ENCODE measurements at regions not wholly inside any gene's neighbourhood (a gene's known extent, or its start where the extent isn't known, plus 50 kb on each side); places are given as distances from the start of the nearest gene placed in this dataset.

GRCh38 chr4:11097725-11098124 is 331.0 kb downstream of the HS3ST1 start:
- Histone ChIP-seq H3K36me3 (ENCODE audit: low read depth) (no peaks in the 10 kb centered on the region), H3K9me3 (no peaks in the 10 kb centered on the region), H3K4me1 (ENCODE audit: low read depth) (no peaks in the 10 kb centered on the region), H3K4me3 (no peak overlapping the region)
- ATAC-seq: no peak
- no peak for DNase-seq
- intact Hi-C loops (cut with DNase I, micrococcal nuclease): no loop called here
- no peak for TF ChIP-seq CTCF (IDR thresholded peaks at IDR 0.05)

GRCh38 chr4:11081006-11081405 is 347.7 kb downstream of the HS3ST1 start:
- Histone ChIP-seq H3K36me3 (ENCODE audit: low read depth) (no peaks in the 10 kb centered on the region), H3K4me3 (no peak overlapping the region), H3K9me3 (no peaks in the 10 kb centered on the region), H3K4me1 (ENCODE audit: low read depth) (no peaks in the 10 kb centered on the region)
- no peak for DNase-seq
- no peak for ATAC-seq
- intact Hi-C loops (cut with DNase I, micrococcal nuclease): no loop called here
- no peak for TF ChIP-seq CTCF (IDR thresholded peaks at IDR 0.05)

- no peak for ATAC-seq
Measured at GRCh38 chr4:11079171-11079570, 349.5 kb downstream of the HS3ST1 start.

GRCh38 chr4:11074581-11075241 is 354.0 kb downstream of the HS3ST1 start:
- DNase-seq (peak in 1 of 3 donors; percentile 6), ATAC-seq (peak; percentile 51)
- H3K36me3 ChIP-seq (ENCODE audit: low read depth): no peaks in the 10 kb centered on the region
- TF ChIP-seq CTCF (IDR thresholded peaks at IDR 0.05): no peak
- no peak overlapping the region for H3K4me3 ChIP-seq
- intact Hi-C loops (cut with DNase I, micrococcal nuclease): no loop called here
- H3K4me1 ChIP-seq (ENCODE audit: low read depth): no peaks in the 10 kb centered on the region
- H3K9me3 ChIP-seq: no peaks in the 10 kb centered on the region

More at GRCh38 chr4:11079171-11079570, 349.5 kb downstream of the HS3ST1 start:
- TF ChIP-seq CTCF (IDR thresholded peaks at IDR 0.05): no peak
- Histone ChIP-seq H3K36me3 (ENCODE audit: low read depth) (no peaks in the 10 kb centered on the region), H3K4me3 (no peak overlapping the region), H3K9me3 (no peaks in the 10 kb centered on the region), H3K4me1 (ENCODE audit: low read depth) (no peaks in the 10 kb centered on the region)
- DNase-seq: no peak
- intact Hi-C loops (cut with DNase I, micrococcal nuclease): no loop called here

GRCh38 chr4:11073621-11074051 is 355.1 kb downstream of the HS3ST1 start:
- no peaks in the 10 kb centered on the region for H3K36me3 ChIP-seq (ENCODE audit: low read depth)
- intact Hi-C loops (cut with DNase I, micrococcal nuclease): no loop called here
- H3K4me3 ChIP-seq: no peak overlapping the region
- ATAC-seq (peak; percentile 83), DNase-seq (peak in 1 of 3 donors; percentile 34)
- H3K9me3 ChIP-seq: no peaks in the 10 kb centered on the region
- no peak for TF ChIP-seq CTCF (IDR thresholded peaks at IDR 0.05)
- no peaks in the 10 kb centered on the region for H3K4me1 ChIP-seq (ENCODE audit: low read depth)

- no peak for TF ChIP-seq CTCF (IDR thresholded peaks at IDR 0.05)
- no peaks in the 10 kb centered on the region for H3K36me3 ChIP-seq (ENCODE audit: low read depth)
- H3K4me3 ChIP-seq: no peak overlapping the region
- H3K9me3 ChIP-seq: no peaks in the 10 kb centered on the region
- DNase-seq (no peak), ATAC-seq (no peak)
- intact Hi-C loops (cut with DNase I, micrococcal nuclease): no loop called here
- H3K4me1 ChIP-seq (ENCODE audit: low read depth): no peaks in the 10 kb centered on the region
Measured at GRCh38 chr4:11072999-11073398, 355.7 kb downstream of the HS3ST1 start.

All from mucosa of descending colon (tissue), 3 donors.